H1 (cell line): ENCODE measurements at regions not wholly inside any gene's neighbourhood (a gene's known extent, or its start where the extent isn't known, plus 50 kb on each side); places are given as distances from the start of the nearest gene placed in this dataset.

Experiments
- CHD2 ChIP-seq: IDR thresholded peaks from 2 replicates; pipeline ENCODE4 v1.6.1; 2012; ENCODE audit warnings: low read length, improper control_type of control experiment
- CREB1 ChIP-seq: IDR thresholded peaks from 2 replicates; pipeline ENCODE4 v1.6.1; 2012; ENCODE audit warnings: inconsistent platforms
- CTCF ChIP-seq, 3 experiments: IDR thresholded peaks; 1 replicate in 2 of 3; 2 replicates in 1 of 3; pipeline versions ENCODE4 v1.5.1 to v1.6.1; 2011; ENCODE audit warnings: low read length in 3 of 3, mild to moderate bottlenecking in 3 of 3, inconsistent platforms in 2 of 3, low read depth in 1 of 3, moderate library complexity in 1 of 3; ENCODE audit not compliant: insufficient read depth in 1 of 3; ENCODE audit errors: control extremely low read depth in 1 of 3
- EP300 ChIP-seq, 2 experiments: IDR thresholded peaks; 1 replicate in 1 of 2; 2 replicates in 1 of 2; pipeline ENCODE4 v1.6.1; 2011 to 2012; ENCODE audit warnings: low read depth in 2 of 2, low read length in 2 of 2, mild to moderate bottlenecking in 2 of 2, borderline replicate concordance in 1 of 2, inconsistent platforms in 1 of 2, moderate library complexity in 1 of 2
- HDAC2 ChIP-seq, 2 experiments: fragments of 300-600 bp in 1 of 2; sonication (generic) in 1 of 2; IDR thresholded peaks; 2 replicates each; pipeline ENCODE4 v1.6.1; 2011 to 2012; ENCODE audit warnings: low read depth in 2 of 2, low read length in 2 of 2, mild to moderate bottlenecking in 2 of 2, moderate library complexity in 2 of 2, borderline replicate concordance in 1 of 2, inconsistent platforms in 1 of 2
- HDAC6 ChIP-seq: IDR thresholded peaks from one replicate; pipeline ENCODE4 v1.7.1; 2012; ENCODE audit warnings: low read depth, mild to moderate bottlenecking, inconsistent platforms, low read length, moderate library complexity
- POLR2A ChIP-seq, 2 experiments: IDR thresholded peaks; 1 replicate in 1 of 2; 2 replicates in 1 of 2; pipeline ENCODE4 v1.6.1; 2011; ENCODE audit warnings: low read depth in 2 of 2, low read length in 2 of 2, mild to moderate bottlenecking in 2 of 2; ENCODE audit errors: control extremely low read depth in 1 of 2
- POLR2AphosphoS5 ChIP-seq: IDR thresholded peaks from 2 replicates; pipeline ENCODE4 v1.6.1; 2011; ENCODE audit warnings: low read depth, low read length
- RNF2 ChIP-seq: fragments of 200-900, 300-1000 bp; sonication (generic); IDR thresholded peaks from 2 replicates; pipeline ENCODE4 v1.7.1; 2016; ENCODE audit warnings: borderline replicate concordance, low read depth, mild to moderate bottlenecking, antibody characterized with exemption, low read length; ENCODE audit not compliant: poor library complexity, severe bottlenecking; ENCODE audit errors: missing control alignments
- TBP ChIP-seq: IDR thresholded peaks from 2 replicates; pipeline ENCODE4 v1.6.1; 2011; ENCODE audit warnings: low read depth, low read length, improper control_type of control experiment
- ZNF274 ChIP-seq: IDR thresholded peaks from 2 replicates; pipeline ENCODE4 v1.7.0; 2012; ENCODE audit warnings: low read length, borderline replicate concordance; ENCODE audit errors: extremely low read depth

- TF ChIP-seq CHD2 (no peak), CTCF (IDR thresholded peaks at IDR 0.05; ENCODE audit: control extremely low read depth in 1 of 3, insufficient read depth in 1 of 3, low read depth in 1 of 3, low read length in 3 of 3) (no peak), TBP (no peak), RNF2 (no peak), EP300 (IDR thresholded peaks at IDR 0.05; ENCODE audit: borderline replicate concordance in 1 of 2, low read depth in 2 of 2, low read length in 2 of 2) (no peak), POLR2AphosphoS5 (no peak), ZNF274 (no peak), HDAC2 (IDR thresholded peaks at IDR 0.05; ENCODE audit: borderline replicate concordance in 1 of 2, low read depth in 2 of 2, low read length in 2 of 2) (no peak), POLR2A (IDR thresholded peaks at IDR 0.05; ENCODE audit: control extremely low read depth in 1 of 2, low read depth in 2 of 2, low read length in 2 of 2) (no peak), CREB1 (no peak), HDAC6 (no peak)
Observed at GRCh38 chr11:116434986-116435385, 337.8 kb downstream of the BUD13 start.
